ENCODE measurements at regions not wholly inside any gene's neighbourhood (a gene's known extent, or its start where the extent isn't known, plus 50 kb on each side); places are given as distances from the start of the nearest gene placed in this dataset.

GRCh38 chr12:78698747-78699146 lies 165.8 kb upstream of the SYT1 start:
- Histone ChIP-seq H3K27ac (no peak overlapping the region), H3K4me1 (no peaks in the 10 kb centered on the region), H3K27me3 (no peaks in the 10 kb centered on the region), H3K4me3 (no peak overlapping the region), H3K36me3 (ENCODE audit: low read depth, missing control alignments) (no peaks in the 10 kb centered on the region), H3K9me3 (no peaks in the 10 kb centered on the region)
- TF ChIP-seq POLR2A (IDR thresholded peaks at IDR 0.05), result no peak
- TF ChIP-seq, protein P1, sequence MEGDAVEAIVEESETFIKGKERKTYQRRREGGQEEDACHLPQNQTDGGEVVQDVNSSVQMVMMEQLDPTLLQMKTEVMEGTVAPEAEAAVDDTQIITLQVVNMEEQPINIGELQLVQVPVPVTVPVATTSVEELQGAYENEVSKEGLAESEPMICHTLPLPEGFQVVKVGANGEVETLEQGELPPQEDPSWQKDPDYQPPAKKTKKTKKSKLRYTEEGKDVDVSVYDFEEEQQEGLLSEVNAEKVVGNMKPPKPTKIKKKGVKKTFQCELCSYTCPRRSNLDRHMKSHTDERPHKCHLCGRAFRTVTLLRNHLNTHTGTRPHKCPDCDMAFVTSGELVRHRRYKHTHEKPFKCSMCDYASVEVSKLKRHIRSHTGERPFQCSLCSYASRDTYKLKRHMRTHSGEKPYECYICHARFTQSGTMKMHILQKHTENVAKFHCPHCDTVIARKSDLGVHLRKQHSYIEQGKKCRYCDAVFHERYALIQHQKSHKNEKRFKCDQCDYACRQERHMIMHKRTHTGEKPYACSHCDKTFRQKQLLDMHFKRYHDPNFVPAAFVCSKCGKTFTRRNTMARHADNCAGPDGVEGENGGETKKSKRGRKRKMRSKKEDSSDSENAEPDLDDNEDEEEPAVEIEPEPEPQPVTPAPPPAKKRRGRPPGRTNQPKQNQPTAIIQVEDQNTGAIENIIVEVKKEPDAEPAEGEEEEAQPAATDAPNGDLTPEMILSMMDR (IDR thresholded peaks at IDR 0.05), result no peak
- WGBS, 2 donors, result 89 to 100% methylated on average over 1 of the region's 1 CpG
- no peak for DNase-seq
- intact Hi-C loops (cut with DNase I; ENCODE audit: low total_unique reads), result no loop called here

- intact Hi-C loops (cut with DNase I; ENCODE audit: low total_unique reads), result no loop called here
- Histone ChIP-seq H3K27ac (no peak overlapping the region), H3K4me3 (no peak overlapping the region), H3K4me1 (no peaks in the 10 kb centered on the region), H3K9me3 (no peaks in the 10 kb centered on the region), H3K36me3 (ENCODE audit: low read depth, missing control alignments) (no peaks in the 10 kb centered on the region), H3K27me3 (no peaks in the 10 kb centered on the region)
- DNase-seq, result no peak
- 79 to 88% methylated on average over 3 of the region's 3 CpGs for WGBS, 2 donors
- TF ChIP-seq, protein P1 (IDR thresholded peaks at IDR 0.05), result no peak
- TF ChIP-seq POLR2A (IDR thresholded peaks at IDR 0.05), result no peak
Observed at GRCh38 chr12:78700565-78700964, 164.0 kb upstream of the SYT1 start.

- no peaks in the 10 kb centered on the region for H3K4me1 ChIP-seq
- WGBS, 2 donors, result 68 to 70% methylated on average over 3 of the region's 3 CpGs
- H3K27me3 ChIP-seq, result no peaks in the 10 kb centered on the region
- H3K36me3 ChIP-seq (ENCODE audit: low read depth, missing control alignments), result no peaks in the 10 kb centered on the region
- no peaks in the 10 kb centered on the region for H3K9me3 ChIP-seq
- H3K4me3 ChIP-seq, result no peak overlapping the region
- no peak for TF ChIP-seq POLR2A (IDR thresholded peaks at IDR 0.05)
- TF ChIP-seq, protein P1 (IDR thresholded peaks at IDR 0.05), result no peak
- no peak overlapping the region for H3K27ac ChIP-seq
- DNase-seq, result no peak
- intact Hi-C loops (cut with DNase I; ENCODE audit: low total_unique reads), result no loop called here
Observed at GRCh38 chr12:78703820-78704525, 160.6 kb upstream of the SYT1 start.

GRCh38 chr12:78711954-78712353 lies 152.6 kb upstream of the SYT1 start:
- no peak overlapping the region for H3K4me3 ChIP-seq
- H3K27me3 ChIP-seq, result no peaks in the 10 kb centered on the region
- H3K9me3 ChIP-seq, result no peaks in the 10 kb centered on the region
- TF ChIP-seq, protein P1 (IDR thresholded peaks at IDR 0.05), result no peak
- TF ChIP-seq POLR2A (IDR thresholded peaks at IDR 0.05), result no peak
- no peak overlapping the region for H3K27ac ChIP-seq
- H3K36me3 ChIP-seq (ENCODE audit: low read depth, missing control alignments), result no peaks in the 10 kb centered on the region
- intact Hi-C loops (cut with DNase I; ENCODE audit: low total_unique reads), result no loop called here
- 94 to 98% methylated on average over 4 of the region's 4 CpGs for WGBS, 2 donors
- no peaks in the 10 kb centered on the region for H3K4me1 ChIP-seq
- no peak for DNase-seq
